ENCODE measurements at regions not wholly inside any gene's neighbourhood (a gene's known extent, or its start where the extent isn't known, plus 50 kb on each side); places are given as distances from the start of the nearest gene placed in this dataset.

DNA sequence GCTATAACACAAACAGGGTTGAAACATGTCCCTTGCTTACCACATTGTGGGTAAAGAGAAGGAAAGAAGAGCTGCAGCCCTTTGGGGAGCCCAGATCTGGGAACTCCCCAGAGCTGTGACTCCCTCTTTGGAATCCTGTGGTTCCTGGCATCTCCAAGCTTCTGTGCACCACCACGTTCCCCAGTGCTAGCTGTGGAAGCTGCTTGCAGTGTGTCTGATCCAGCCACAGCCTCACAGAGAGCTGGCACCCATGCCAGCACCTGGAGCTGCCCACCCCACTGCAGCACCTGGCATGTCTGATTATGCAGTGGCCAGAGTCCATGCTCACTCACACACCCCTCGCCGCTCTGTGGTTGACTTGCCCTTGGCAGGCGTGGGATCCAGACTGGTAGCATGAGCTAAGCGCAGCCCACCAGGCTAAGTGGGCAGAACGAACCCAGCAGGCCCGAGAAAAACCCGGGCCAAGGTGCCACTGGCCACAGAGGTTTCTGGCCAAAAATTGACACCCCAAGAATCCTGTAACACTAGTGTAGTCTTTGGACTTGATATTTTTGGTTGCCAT, 252.6 kb upstream of the KCNJ16 start:
- DNase-seq (ENCODE audit: extremely low read depth, low read depth) = no peak
- no peak overlapping the region for H3K4me3 ChIP-seq (replicated peaks; ENCODE audit: low read depth, low read length)
- TF ChIP-seq, protein P1, sequence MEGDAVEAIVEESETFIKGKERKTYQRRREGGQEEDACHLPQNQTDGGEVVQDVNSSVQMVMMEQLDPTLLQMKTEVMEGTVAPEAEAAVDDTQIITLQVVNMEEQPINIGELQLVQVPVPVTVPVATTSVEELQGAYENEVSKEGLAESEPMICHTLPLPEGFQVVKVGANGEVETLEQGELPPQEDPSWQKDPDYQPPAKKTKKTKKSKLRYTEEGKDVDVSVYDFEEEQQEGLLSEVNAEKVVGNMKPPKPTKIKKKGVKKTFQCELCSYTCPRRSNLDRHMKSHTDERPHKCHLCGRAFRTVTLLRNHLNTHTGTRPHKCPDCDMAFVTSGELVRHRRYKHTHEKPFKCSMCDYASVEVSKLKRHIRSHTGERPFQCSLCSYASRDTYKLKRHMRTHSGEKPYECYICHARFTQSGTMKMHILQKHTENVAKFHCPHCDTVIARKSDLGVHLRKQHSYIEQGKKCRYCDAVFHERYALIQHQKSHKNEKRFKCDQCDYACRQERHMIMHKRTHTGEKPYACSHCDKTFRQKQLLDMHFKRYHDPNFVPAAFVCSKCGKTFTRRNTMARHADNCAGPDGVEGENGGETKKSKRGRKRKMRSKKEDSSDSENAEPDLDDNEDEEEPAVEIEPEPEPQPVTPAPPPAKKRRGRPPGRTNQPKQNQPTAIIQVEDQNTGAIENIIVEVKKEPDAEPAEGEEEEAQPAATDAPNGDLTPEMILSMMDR (IDR thresholded peaks at IDR 0.05; ENCODE audit: low read depth, low read length, missing control alignments) = no peak

DNA sequence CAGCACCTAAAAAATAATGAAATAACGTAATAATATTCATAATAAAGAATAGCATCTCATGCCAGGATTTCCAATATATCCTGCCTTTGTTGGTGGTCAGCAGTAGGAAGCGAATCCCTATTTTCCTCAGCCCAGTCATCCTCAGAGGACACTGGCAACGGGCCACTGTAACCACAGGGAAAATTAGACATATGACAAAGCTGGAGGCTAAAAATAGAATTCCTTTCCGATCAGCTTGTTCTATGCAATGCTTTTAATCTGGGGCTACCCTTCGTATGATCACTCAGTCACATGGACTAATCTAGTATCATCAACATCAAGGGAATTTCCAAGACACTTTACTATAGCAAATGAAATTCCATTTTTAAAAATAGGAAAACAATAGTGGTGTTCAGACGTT, 246.9 kb upstream of the KCNJ16 start:
- TF ChIP-seq, protein P1 (IDR thresholded peaks at IDR 0.05; ENCODE audit: low read depth, low read length, missing control alignments) = no peak
- DNase-seq (ENCODE audit: extremely low read depth, low read depth) = peak; percentile 20
- H3K4me3 ChIP-seq (replicated peaks; ENCODE audit: low read depth, low read length) = no peak overlapping the region

- no peak overlapping the region for H3K4me3 ChIP-seq (replicated peaks; ENCODE audit: low read depth, low read length)
- no peak for DNase-seq (ENCODE audit: extremely low read depth, low read depth)
- TF ChIP-seq, protein P1 (IDR thresholded peaks at IDR 0.05; ENCODE audit: low read depth, low read length, missing control alignments) = no peak
Observed at GRCh38 chr17:69834494-69834893, 240.5 kb upstream of the KCNJ16 start.

DNA sequence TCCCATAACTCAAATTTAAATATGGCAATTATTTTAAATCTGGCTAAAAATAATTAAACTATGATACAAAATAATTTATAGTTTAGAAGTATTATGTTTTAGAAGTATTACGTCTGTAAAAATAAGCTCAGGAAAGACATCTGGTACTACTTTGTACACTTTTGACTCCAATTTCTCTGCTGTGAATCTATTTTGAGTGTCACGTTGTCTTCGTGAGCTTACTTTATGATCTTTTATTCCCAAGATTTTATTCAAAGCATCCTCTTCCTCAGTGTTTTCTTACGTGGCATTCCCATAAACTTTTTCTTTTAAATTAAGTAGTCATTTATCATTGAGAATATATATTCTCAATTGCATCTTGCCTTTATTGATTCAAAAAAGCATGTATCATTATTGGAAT, 223.3 kb upstream of the KCNJ16 start:
- DNase-seq (ENCODE audit: extremely low read depth, low read depth) = no peak
- TF ChIP-seq, protein P1 (IDR thresholded peaks at IDR 0.05; ENCODE audit: low read depth, low read length, missing control alignments) = no peak
- no peak overlapping the region for H3K4me3 ChIP-seq (replicated peaks; ENCODE audit: low read depth, low read length)

GRCh38 chr17:69853541-69854224, 221.3 kb upstream of the KCNJ16 start:
- TF ChIP-seq, protein P1 (IDR thresholded peaks at IDR 0.05; ENCODE audit: low read depth, low read length, missing control alignments) = no peak
- DNase-seq (ENCODE audit: extremely low read depth, low read depth) = no peak
- H3K4me3 ChIP-seq (replicated peaks; ENCODE audit: low read depth, low read length) = no peak overlapping the region

DNA sequence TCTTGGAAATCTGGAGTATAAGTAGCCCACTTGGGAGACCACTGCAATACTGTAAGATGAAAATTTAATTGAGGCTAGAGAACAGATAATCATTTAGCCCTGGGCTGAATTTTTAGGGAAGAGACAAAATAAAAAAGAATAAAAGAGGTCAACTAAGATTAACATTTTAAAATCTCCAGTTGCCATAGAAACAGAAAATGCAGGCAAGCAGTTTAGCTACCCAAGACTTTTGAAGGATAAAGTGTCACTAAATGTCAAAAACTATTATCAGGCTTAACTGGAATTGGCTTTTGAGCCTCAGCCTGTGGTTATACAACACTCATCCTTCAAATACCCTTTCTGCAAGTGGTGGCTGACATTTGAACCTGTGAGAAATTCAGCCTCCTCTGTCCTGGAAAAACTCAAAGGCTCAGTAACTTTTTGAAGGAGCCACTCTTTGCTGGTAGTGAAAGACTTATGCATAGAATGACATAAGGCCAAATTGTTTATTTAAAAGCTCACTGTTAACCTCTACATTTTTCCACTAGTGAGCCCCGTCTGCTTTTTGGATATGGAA, 220.7 kb upstream of the KCNJ16 start:
- no peak overlapping the region for H3K4me3 ChIP-seq (replicated peaks; ENCODE audit: low read depth, low read length)
- no peak for DNase-seq (ENCODE audit: extremely low read depth, low read depth)
- TF ChIP-seq, protein P1 (IDR thresholded peaks at IDR 0.05; ENCODE audit: low read depth, low read length, missing control alignments) = no peak

Data from HFF-Myc (cell line).